Esophagus squamous epithelium (tissue), 4 donors: ENCODE measurements at regions not wholly inside any gene's neighbourhood (a gene's known extent, or its start where the extent isn't known, plus 50 kb on each side); places are given as distances from the start of the nearest gene placed in this dataset.

Source experiments
- POLR2A ChIP-seq, 4 donors: fragments of 450-650 bp; IDR thresholded peaks; one replicate each; pipeline ENCODE4 v1.6.1; 2017; ENCODE audit warnings: antibody characterized with exemption in 4 of 4, mild to moderate bottlenecking in 4 of 4, moderate library complexity in 3 of 4
- TF ChIP-seq, protein P1 (sequence below), 6 experiments: fragments of 450-650 bp in 4 of 6; fragments of 200-600 bp in 2 of 6; sonication (generic) in 2 of 6; IDR thresholded peaks; one replicate each; pipeline ENCODE4 v1.5.1; 2016 to 2019; ENCODE audit warnings: antibody characterized with exemption in 6 of 6, mild to moderate bottlenecking in 4 of 6, moderate library complexity in 4 of 6

DNA sequence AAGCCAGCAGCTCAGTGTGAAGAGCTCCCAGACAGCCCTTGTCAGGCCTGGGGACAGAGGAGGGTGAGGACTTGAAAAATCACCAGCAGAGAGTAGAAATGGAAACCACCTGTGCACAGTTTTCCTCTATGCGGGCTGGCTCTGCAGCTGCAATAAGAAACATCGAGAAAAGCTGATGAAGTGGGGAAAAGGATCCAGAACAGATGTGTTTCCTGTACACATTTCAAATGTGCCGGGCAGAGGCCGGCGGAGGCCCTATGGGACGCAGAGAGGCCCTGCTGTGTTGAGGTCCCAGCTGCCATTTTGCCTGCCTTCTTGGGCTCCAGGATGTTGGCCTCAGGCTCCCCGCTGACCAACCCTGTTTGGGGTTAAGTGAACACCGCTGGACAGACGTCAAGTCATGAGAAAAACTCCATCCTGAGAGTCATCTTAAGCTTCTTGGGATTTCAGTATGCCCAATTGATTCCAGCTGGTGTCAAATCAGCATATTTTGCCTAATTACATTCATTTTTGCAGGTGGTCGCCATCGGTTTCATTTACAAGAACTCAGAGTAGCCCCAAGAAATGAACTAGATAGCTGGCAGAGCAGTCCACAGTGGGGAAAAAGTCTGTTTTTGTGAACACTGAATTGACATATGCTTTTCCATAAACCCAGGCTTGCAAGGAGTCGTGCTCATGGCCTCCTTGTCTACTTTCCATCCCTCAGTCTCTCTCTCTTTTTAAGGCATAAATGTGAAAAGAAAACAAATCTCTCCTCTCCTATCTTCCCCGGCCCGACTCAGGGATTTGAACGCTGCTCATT is 150.4 kb upstream of the PHACTR3 start:
- TF ChIP-seq, protein P1, sequence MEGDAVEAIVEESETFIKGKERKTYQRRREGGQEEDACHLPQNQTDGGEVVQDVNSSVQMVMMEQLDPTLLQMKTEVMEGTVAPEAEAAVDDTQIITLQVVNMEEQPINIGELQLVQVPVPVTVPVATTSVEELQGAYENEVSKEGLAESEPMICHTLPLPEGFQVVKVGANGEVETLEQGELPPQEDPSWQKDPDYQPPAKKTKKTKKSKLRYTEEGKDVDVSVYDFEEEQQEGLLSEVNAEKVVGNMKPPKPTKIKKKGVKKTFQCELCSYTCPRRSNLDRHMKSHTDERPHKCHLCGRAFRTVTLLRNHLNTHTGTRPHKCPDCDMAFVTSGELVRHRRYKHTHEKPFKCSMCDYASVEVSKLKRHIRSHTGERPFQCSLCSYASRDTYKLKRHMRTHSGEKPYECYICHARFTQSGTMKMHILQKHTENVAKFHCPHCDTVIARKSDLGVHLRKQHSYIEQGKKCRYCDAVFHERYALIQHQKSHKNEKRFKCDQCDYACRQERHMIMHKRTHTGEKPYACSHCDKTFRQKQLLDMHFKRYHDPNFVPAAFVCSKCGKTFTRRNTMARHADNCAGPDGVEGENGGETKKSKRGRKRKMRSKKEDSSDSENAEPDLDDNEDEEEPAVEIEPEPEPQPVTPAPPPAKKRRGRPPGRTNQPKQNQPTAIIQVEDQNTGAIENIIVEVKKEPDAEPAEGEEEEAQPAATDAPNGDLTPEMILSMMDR (IDR thresholded peaks at IDR 0.05) = no peak
- no peak for TF ChIP-seq POLR2A (IDR thresholded peaks at IDR 0.05)
